ENCODE measurements at regions not wholly inside any gene's neighbourhood (a gene's known extent, or its start where the extent isn't known, plus 50 kb on each side); places are given as distances from the start of the nearest gene placed in this dataset.
"Not testable (repeated sequence)": the region's sequence is repeated elsewhere in the genome, so short reads cannot be mapped to it uniquely, and the experiment has no call there.

DNA sequence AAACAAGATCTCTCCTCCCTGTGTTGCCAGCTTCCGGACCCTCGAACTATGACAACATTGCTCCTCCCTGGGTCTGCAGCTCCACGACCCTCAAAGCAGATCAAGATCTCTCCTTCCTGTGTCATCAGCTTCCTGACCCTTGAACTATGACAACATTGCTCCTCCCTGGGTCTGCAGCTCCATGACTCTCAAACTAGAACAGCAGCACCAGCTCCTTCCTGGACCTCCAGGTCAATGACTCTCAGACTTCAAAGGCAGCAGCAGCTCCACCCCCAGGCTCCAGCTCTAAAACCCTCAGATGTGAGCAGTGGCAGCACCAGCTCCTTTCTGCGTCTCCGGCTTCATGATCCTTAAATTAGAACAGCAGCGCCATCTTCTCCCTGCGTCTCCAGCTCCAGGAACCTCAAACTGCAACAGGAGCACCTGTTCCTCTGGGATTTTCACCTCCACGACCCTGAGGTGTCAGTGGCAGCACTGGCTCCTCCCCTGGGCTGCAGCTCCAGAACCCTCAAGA lies 341.0 kb upstream of the SULF2 start:
- no peak for DNase-seq (ENCODE audit: low spot score)

DNA sequence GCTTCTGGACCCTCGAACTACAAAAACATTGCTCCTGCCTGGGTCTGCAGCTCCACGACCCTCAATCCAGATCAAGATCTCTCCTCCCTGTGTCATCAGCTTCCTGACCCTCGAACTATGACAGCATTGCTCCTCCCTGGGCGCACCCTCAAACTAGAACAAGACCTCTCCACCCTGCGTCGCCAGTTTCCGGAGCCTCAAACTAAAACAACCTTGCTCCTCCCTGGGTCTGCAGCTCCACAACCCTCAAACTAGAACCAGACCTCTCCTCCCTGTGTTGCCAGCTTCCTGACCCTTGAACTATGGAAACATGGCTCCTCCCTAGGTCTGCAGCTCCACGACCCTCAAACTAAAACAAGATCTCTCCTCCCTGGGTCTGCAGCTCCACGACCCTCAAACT lies 339.7 kb upstream of the SULF2 start:
- DNase-seq (ENCODE audit: low spot score) = no peak

DNA sequence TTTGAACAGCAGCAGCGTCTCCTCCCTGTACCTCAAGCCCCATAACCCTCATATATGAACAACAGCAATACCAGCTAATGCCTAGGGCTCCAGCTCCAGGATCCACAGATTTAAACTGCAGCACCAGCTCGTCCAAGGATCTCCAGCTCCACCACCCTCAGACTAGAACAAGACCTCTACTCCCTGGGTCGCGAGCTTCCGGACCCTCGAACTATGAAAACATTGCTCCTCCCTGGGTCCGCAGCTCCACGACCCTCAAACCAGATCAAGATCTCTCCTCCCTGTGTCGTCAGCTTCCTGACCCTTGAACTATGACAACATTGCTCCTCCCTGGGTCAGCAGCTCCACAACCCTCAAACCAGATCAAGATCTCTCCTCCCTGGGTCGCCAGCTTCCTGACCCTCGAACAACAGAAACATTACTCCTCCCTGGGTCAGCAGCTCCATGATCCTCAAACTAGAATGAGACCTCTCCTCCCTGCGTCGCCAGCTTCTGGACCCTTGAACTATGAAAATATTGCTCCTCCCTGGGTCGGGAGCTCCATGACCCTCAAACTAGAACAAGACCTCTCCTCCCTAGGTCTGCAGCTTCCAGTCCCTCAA lies 339.0 kb upstream of the SULF2 start:
- DNase-seq (ENCODE audit: low spot score) = no peak

DNA sequence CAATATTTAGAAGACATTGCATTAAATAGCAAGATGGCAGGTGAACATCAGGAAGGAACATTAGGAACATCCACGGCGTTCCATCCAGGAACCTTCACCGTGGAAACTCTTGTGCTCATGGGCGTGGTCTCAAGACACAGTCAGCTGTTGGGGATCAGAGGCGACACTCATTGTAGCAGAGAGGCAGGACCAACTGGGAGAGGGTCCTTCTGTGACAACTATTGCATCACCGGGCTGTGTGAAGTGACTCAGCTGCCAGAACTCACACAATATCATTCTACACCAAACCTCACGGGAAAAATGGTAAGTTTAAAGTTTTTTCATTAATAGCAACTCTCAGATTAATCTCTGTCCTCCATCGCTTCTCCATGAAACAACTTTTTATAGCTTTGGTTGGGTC lies 334.8 kb upstream of the SULF2 start:
- no peak for DNase-seq (ENCODE audit: low spot score)

DNA sequence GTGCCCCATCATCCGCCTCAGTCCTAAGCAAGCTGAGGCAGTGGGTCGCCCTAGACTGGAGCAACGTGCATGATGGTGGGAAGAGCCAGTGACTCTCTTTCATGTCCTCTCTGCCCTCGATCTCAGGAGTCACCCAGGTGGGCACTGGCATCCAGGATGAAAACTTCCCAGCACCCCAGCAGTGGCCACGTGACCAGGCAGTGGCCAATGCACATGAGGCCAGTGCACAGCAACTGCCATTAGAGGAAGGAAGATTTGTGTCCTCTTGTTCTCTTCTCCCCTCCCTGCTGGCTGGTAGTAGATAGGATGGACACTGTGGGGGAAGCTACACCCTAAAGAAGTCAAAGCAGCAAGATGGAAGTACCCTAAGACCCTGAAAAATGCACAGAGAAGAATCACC lies 334.1 kb upstream of the SULF2 start:
- DNase-seq (ENCODE audit: low spot score) = not testable (repeated sequence)

DNA sequence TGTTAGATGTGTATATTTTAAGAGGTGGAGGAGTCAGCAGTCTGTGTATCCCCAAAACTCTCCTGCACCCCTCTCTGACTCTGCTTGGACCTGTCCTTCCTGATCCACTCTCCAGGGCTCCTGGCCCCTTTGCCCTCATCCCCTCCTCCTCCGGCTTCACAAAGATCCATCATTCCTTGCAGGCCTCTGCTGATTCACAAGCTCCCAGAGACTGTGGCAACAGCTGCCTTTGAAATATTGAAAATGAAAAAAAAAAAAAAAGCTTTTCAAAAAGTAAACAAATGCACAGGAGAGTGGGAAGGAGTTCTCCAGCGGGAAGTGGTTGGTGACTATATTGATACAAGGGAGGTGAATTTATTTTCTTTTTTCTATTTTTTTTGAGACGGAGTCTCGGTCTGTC lies 330.2 kb upstream of the SULF2 start:
- no peak for DNase-seq (ENCODE audit: low spot score)

DNA sequence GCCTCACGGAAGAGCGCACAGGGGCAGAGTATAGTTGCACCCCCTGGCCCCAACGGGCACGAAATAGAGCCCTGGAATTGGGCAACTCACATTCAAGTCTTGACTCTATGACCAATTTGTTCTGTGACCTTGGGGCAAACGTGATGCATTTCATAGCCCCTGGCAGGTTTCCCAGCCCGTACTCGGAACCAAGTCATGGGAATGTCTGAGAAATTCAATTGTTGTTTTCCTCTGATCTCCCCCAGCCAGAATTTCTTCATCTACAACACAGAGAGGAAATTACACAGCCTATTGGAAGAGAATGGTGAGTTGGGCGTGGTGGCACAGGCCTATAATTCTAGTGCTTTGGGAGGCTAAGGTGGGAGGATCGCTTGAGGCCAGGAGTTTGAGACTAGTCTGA lies 322.3 kb upstream of the SULF2 start:
- no peak for DNase-seq (ENCODE audit: low spot score)

DNA sequence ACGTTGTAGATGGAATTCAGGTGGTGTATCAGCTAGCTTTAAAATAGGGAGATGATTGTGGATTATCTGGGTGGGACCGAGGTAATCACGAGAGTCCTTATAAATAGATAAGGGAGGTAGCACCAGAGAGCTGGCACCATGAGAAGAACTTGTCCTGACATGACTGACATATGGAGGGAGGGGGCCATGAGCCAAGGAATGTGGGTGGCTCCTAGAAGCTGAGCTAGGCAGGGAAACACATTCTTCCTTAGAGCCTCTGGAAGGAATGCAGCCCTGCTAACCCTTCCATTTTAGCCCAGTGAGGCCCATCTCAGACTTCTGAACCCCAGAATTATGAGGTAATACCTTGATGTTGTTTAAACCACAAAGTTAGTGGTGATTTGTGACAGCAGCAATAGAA lies 321.1 kb upstream of the SULF2 start:
- no peak for DNase-seq (ENCODE audit: low spot score)

DNA sequence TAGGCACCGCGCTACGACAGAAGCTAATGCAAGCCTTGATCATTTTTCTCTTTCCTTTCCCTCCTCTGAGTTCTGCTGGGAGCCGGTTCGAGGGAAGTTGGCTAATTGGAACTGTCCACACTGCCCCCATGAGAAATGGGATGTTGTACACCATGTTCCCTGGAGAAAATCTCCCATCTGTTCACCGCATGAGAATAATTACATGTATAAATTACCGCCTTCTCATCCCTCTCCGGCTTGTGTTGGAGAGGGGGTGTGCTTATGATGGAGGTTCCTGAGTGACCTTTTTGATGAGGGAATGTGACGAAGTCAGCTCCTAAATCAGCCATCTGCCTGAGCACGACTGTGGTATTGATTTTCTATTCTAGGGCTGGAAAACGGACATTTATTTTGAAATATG lies 320.2 kb upstream of the SULF2 start:
- no peak for DNase-seq (ENCODE audit: low spot score)

DNA sequence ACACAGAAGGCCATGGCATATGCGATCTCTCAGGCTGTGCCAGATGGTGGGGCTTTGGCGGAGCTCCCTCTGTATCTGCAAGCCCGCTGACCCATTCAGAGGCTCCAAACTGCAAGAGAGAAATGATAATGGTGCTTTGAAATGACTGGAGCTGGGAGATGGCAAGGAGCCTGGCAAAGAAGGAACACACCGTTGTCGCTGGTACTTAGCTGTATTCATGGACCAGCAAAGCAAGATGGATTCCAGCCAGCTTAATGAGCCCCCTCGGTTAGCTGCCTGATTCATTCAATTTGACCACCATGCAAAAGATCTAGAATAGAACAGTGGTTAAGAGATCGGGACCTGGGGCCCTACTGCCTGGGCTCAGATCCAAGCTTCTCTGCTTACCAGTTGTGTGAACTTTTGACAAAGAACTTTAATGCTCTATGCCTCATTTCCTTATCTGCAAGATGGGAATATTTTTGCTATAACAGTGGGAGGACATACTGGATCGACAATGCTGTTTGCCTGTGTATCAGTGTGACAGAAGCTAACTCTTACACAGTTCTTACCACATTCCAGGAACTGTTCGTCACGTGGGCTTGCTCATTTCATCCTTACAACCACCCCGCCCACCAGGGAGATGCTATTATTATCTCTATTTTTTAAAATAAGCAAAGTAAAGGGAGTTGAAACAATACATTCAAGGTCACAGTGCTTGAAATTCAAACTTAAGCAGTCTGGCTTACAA lies 317.8 kb upstream of the SULF2 start:
- DNase-seq (ENCODE audit: low spot score) = peak; percentile 40

DNA sequence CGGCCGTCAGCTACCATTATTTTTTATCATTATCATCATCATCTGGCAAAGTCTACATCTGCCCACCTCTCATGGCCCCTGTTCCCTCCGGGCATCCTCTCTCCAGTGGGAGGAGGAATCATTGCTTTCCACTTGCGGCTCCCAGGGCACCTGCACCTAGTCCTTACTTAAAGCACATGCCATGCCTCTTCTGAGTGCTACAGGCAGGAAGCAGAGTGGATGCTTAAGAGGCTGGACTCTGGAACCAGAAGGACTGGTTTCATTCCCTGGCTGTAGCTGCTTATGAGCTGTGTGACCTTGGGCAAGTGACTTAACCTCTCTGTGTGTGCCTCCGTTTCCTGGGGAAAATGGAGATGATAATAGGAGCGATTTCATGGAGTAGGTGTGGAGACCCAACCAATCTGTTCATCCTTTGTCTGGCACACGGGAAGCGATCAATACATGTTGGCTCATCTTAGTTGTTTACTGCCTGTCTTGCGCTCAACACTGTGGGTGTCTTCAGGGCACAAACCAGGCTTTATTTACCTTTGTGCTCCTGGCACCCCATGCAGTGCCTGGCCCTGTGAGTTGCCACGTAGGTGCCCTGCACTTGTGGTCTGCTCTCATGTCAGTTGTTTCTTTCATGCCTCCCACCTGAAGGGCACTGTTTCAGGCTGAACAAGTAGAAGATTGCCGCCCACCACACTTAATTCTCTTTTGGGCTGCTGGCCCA lies 317.0 kb upstream of the SULF2 start:
- DNase-seq (ENCODE audit: low spot score) = no peak

DNA sequence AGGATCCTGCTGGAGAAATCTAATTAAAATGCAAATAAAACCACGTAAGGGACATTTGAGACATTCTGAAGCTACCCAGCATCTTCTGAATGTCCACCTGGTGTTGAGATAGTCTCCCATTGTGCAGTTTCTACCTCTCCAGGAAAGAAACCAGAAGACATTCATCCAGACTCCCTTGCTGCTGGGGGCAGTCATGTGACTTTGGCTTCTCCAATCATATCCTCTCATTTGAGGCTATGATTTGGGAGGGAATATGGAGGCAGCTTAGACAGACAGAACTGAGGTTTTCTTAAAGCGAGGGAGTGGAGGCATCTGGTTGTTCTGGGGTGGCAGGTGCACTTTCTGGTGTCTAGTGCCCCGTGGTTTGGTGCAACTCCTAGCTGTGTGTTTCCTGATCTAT lies 315.2 kb upstream of the SULF2 start:
- DNase-seq (ENCODE audit: low spot score) = no peak

DNA sequence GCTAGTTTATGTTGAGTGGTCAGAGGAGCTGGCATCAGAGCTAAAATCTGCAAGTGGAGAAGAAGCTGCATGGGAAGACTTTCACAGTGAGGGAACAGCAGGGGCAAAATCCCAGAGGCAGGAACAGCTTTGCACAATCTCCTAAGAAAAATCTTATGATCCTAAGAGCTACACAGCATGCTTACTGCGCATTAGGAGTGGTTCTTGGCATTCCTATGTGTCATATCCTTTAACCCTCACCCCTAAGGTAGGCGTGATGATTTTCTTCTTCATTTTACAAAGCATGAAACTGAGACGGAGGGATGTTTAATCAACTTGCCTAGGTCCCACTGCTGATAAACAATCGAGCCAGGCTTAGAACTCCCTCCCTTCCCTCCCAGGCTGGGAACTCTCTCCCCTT lies 313.6 kb upstream of the SULF2 start:
- DNase-seq (ENCODE audit: low spot score) = no peak

DNA sequence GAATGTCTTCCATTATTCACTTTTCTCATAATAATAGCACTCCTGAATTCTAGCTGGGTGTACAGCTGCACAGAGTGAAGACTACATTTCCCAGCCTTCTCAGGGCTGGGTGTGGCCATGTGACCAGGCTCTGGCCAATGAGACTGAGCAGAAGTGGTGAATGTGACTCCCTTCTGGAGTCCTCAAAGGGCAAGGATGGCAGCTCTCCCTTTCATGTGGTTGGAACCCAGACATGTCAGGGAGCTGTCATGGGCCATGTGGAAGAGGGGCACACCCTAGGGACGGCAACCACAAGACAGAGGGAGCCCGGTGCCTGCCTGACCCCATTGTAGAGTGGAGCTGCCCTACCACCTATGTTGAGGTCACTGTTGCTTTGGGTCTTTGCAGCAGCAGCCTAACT lies 312.8 kb upstream of the SULF2 start:
- no peak for DNase-seq (ENCODE audit: low spot score)

DNA sequence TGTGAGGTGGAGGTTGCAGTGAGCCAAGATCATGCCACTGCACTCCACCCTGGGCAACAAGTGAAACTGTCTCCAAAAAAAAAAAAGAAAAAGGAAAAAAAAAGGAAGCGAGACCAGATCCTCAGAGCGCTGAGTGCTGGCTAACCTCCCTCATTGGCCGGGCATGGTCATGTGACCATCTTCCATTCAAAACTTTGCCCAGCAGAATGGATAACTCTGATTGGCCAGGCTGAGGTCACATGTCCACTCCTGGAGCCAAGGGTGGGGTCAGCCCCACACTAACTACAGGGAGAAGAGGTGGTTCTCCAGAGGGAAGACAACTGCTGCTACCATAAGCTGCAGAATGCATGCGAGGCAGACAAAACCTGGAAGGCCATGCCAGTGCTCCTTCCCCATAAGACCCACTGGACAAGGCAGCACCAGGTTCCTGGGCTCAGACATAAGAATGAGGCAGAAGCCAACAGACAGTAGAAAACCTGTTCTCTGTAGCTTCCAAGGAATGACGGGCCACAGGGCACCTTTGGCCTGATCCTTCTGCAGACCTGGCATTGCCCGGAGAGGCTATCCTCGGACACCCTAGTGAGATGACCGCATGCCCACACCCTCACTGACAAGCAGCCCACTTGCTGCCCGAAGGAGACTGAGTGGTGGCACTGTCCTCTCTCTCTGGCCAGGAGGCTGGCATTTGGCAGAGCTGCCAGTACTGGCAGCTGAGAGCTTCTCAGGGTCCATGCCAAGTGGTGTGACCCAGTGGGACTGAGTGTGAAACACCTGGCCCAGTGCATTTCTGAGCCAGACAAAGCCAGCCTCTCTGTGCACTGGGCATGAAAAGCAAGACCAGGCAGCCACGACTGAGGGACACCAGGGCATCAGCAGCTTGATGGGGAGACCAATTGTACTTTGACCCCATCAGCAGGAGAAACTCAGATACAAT lies 311.9 kb upstream of the SULF2 start:
- peak; percentile 17 for DNase-seq (ENCODE audit: low spot score)

DNA sequence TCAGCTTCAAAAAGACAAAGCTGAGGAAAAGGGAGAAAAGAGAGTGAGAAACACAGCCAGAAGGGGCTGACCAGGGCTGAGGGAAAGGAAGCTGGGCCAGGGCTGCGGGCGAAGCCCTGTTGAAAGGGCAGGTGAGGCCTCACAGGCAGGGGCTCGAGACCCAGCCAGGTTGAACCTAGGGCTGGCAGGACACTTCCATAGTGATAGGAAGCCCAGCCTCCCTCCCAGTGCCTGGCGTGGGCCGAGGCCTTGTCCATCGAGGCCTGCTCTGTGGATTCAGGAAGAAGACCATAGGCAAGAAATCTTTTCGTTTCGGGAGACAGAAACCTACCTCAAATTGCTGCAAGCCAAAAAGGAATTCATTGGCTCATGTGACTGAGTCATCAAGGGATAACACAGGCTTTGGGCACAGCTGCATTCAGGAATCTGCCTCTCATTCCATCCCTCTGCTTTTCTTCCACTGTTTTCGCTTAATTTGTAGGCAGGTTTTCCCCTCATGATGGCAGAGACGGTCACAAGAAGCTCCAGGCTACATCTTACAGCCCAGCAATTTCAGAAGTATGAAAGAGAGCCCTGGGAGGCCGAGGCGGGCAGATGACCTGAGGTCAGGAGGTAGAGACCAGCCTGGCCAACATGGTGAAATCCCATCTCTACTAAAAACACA lies 311.1 kb upstream of the SULF2 start:
- DNase-seq (ENCODE audit: low spot score) = no peak

DNA sequence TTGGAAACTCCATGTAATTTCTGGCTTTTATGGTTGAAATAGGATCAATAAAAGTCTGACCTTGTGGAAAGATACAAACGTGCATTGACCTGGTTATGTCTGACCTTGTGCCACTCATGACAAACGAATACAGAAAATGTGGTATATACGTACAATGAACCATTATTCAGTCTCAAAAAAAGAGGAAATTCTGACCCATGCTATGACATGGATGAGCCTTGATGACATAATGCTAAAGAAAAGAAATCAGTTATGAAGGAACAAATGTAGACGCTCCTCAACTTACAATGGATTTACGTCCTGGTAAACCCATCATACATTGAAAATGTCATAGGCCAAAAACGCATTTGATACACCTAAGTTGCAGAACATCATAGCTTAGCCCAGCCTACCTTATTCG lies 309.7 kb upstream of the SULF2 start:
- no peak for DNase-seq (ENCODE audit: low spot score)

DNA sequence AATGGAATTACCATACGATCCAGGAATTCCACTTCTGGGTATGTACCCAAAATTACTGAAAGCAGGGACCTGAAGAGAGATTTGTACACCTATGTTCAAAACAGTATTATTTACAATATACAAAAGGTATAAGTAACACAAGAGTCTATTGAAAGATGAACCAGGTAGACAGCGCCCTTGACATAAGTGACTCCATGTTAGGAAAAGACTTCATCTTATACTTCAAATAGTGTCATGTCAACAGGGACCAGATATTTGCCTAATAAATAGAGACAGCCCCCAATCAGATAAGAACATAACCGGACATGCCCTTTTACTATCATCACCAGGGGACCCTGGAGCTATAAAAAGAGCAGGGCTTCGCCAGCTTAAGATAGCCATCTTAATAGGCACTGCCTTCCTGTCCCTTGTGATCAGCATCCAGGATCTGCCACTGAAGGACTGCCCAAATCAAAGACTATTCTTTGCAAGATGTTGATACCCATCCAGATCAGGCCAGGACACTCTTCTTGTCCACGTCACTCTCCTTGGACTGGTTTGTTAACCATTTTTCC lies 309.0 kb upstream of the SULF2 start:
- DNase-seq (ENCODE audit: low spot score) = no peak

DNA sequence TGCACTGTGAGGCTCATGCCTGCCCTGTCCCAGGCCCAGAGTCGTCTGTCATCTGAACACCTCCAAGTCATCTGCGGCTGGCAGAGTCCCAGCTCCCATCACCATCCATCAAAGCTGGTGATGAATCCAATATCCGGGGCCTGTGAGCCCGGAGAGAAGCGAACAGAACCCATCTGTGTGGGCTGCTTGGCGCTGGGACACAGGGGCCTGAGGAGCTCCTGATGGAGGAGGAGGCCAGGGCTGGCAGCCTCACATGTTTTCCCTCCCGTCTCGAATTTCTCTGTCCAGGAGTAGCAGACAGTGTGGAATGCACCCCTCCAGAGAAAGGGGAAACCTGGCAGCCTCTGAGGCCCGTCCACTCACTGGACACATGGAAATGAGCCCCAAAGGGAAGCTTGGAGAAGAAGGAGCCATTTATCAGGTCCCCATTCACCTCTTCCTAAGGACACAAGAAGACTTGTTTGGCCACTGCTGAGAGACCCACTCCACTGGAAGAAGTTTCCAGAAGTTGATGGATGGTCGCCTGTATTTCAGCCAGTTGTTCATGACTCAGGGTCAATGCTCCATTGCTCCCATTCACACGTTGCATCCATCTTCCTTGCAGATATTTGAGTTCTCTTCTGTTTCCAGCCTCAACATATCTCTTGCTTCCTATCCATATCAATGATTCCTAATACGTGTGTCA lies 307.5 kb upstream of the SULF2 start:
- no peak for DNase-seq (ENCODE audit: low spot score)

DNA sequence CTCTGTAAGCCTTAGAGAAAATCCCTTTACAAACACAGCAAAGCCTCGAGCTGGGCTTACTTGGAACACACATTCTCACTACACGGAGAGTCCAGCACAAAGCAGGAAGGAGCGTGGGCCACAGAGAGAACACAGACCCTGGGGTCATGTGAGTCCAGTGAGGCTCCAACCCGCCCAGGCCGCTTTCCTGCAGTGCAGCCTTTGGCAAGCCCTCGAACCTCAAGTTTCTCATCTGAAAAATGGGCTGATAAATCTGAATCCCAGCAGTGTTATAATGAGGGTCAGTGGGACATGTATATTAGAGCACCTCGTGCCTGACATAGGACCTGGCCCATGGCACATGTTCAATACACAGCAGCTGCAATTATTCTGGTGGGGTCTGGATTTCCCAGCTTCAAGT lies 305.5 kb upstream of the SULF2 start:
- no peak for DNase-seq (ENCODE audit: low spot score)

DNA sequence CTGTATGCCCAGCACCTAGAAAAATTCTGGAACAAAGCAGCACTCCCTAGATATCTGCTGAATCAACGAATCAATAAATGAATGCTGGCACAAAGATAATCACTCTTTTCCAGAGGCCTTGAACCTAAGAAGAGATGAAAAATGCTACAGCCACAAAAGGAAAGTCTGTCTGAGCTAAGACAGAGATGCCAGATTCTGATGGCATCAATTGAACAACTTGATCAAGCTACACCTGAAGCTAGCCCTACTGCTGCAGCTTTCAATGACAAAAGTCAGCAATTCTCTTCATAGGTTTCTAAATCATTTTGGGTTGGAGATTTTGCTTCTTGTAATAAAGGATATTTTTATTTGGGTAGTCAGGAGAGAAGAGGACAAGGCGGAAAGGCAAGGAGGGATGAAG lies 305.0 kb upstream of the SULF2 start:
- no peak for DNase-seq (ENCODE audit: low spot score)
